ENCODE measurements at regions not wholly inside any gene's neighbourhood (a gene's known extent, or its start where the extent isn't known, plus 50 kb on each side); places are given as distances from the start of the nearest gene placed in this dataset.
A peak's percentile ranks its signal among the peaks of the same experiment; 100 is the strongest.

- Histone ChIP-seq H3K27me3 (replicated peaks) (no peaks in the 10 kb centered on the region), H3K36me3 (replicated peaks) (no peaks in the 10 kb centered on the region), H3K4me3 (ENCODE audit: low read depth, low read length) (no peak overlapping the region), H3K27ac (no peak overlapping the region)
- DNase-seq, result no peak
- no peak for TF ChIP-seq CTCF (IDR thresholded peaks at IDR 0.05; ENCODE audit: low read depth, low read length, missing control alignments)
- in situ Hi-C loops (cut with HindIII; ENCODE audit: low pct_ligation_motif_present, low sequenced_read_pairs), result no loop called here
Measured at GRCh38 chr10:60605476-60605875, 172.8 kb upstream of the CDK1 start.

GRCh38 chr10:60604342-60604741 lies 173.9 kb upstream of the CDK1 start:
- H3K4me3 ChIP-seq (ENCODE audit: low read depth, low read length), result no peak overlapping the region
- no peak for TF ChIP-seq CTCF (IDR thresholded peaks at IDR 0.05; ENCODE audit: low read depth, low read length, missing control alignments)
- in situ Hi-C loops (cut with HindIII; ENCODE audit: low pct_ligation_motif_present, low sequenced_read_pairs), result no loop called here
- peak; percentile 7 for DNase-seq
- H3K27ac ChIP-seq, result no peak overlapping the region
- H3K27me3 ChIP-seq (replicated peaks), result no peaks in the 10 kb centered on the region
- H3K36me3 ChIP-seq (replicated peaks), result no peaks in the 10 kb centered on the region

- Histone ChIP-seq H3K27me3 (replicated peaks) (no peaks in the 10 kb centered on the region), H3K36me3 (replicated peaks) (no peaks in the 10 kb centered on the region), H3K27ac (no peak overlapping the region), H3K4me3 (ENCODE audit: low read depth, low read length) (no peak overlapping the region)
- in situ Hi-C loops (cut with HindIII; ENCODE audit: low pct_ligation_motif_present, low sequenced_read_pairs), result no loop called here
- no peak for DNase-seq
- TF ChIP-seq CTCF (IDR thresholded peaks at IDR 0.05; ENCODE audit: low read depth, low read length, missing control alignments), result no peak
Measured at GRCh38 chr10:60597513-60597912, 180.8 kb upstream of the CDK1 start.

GRCh38 chr10:60595852-60596251 lies 182.4 kb upstream of the CDK1 start:
- DNase-seq, result no peak
- no peak for TF ChIP-seq CTCF (IDR thresholded peaks at IDR 0.05; ENCODE audit: low read depth, low read length, missing control alignments)
- Histone ChIP-seq H3K36me3 (replicated peaks) (no peaks in the 10 kb centered on the region), H3K27me3 (replicated peaks) (no peaks in the 10 kb centered on the region), H3K4me3 (ENCODE audit: low read depth, low read length) (no peak overlapping the region), H3K27ac (no peak overlapping the region)
- in situ Hi-C loops (cut with HindIII; ENCODE audit: low pct_ligation_motif_present, low sequenced_read_pairs), result no loop called here

GRCh38 chr10:60594476-60595051 lies 183.7 kb upstream of the CDK1 start:
- no peak overlapping the region for H3K4me3 ChIP-seq (ENCODE audit: low read depth, low read length)
- H3K27ac ChIP-seq, result no peak overlapping the region
- peak; percentile 46 for TF ChIP-seq CTCF (IDR thresholded peaks at IDR 0.05; ENCODE audit: low read depth, low read length, missing control alignments)
- no peaks in the 10 kb centered on the region for H3K27me3 ChIP-seq (replicated peaks)
- no peaks in the 10 kb centered on the region for H3K36me3 ChIP-seq (replicated peaks)
- peak; percentile 28 for DNase-seq
- in situ Hi-C loops (cut with HindIII; ENCODE audit: low pct_ligation_motif_present, low sequenced_read_pairs), result no loop called here

- H3K36me3 ChIP-seq (replicated peaks), result no peaks in the 10 kb centered on the region
- H3K4me3 ChIP-seq (ENCODE audit: low read depth, low read length), result no peak overlapping the region
- no peak overlapping the region for H3K27ac ChIP-seq
- no peak for TF ChIP-seq CTCF (IDR thresholded peaks at IDR 0.05; ENCODE audit: low read depth, low read length, missing control alignments)
- in situ Hi-C loops (cut with HindIII; ENCODE audit: low pct_ligation_motif_present, low sequenced_read_pairs), result no loop called here
- H3K27me3 ChIP-seq (replicated peaks), result no peaks in the 10 kb centered on the region
- DNase-seq, result no peak
Measured at GRCh38 chr10:60591119-60591518, 187.2 kb upstream of the CDK1 start.

Data from brain microvascular endothelial cell (primary cell).